ENCODE measurements at regions not wholly inside any gene's neighbourhood (a gene's known extent, or its start where the extent isn't known, plus 50 kb on each side); places are given as distances from the start of the nearest gene placed in this dataset.

- no peak for DNase-seq (ENCODE audit: low read depth in 4 of 4, low spot score in 3 of 4)
Observed at GRCh38 chr10:61108915-61109314, 164.9 kb upstream of the RHOBTB1 start.

- DNase-seq (ENCODE audit: low read depth in 4 of 4, low spot score in 3 of 4) = peak in 2 of 4 donors; percentile 18 to 31
Observed at GRCh38 chr10:61100887-61101286, 156.9 kb upstream of the RHOBTB1 start.

- no peak for DNase-seq (ENCODE audit: low read depth in 4 of 4, low spot score in 3 of 4)
Observed at GRCh38 chr10:61099756-61100155, 155.8 kb upstream of the RHOBTB1 start.

GRCh38 chr10:61098966-61099365 is 155.0 kb upstream of the RHOBTB1 start:
- DNase-seq (ENCODE audit: low read depth in 4 of 4, low spot score in 3 of 4) = no peak

- no peak for DNase-seq (ENCODE audit: low read depth in 4 of 4, low spot score in 3 of 4)
Observed at GRCh38 chr10:61097026-61097425, 153.0 kb upstream of the RHOBTB1 start.

GRCh38 chr10:61096056-61096455 is 152.1 kb upstream of the RHOBTB1 start:
- DNase-seq (ENCODE audit: low read depth in 4 of 4, low spot score in 3 of 4) = no peak

GRCh38 chr10:61091531-61091930 is 147.5 kb upstream of the RHOBTB1 start:
- DNase-seq (ENCODE audit: low read depth in 4 of 4, low spot score in 3 of 4) = no peak

GRCh38 chr10:61089251-61089650 is 145.3 kb upstream of the RHOBTB1 start:
- DNase-seq (ENCODE audit: low read depth in 4 of 4, low spot score in 3 of 4) = no peak

GRCh38 chr10:61084493-61084892 is 140.5 kb upstream of the RHOBTB1 start:
- DNase-seq (ENCODE audit: low read depth in 4 of 4, low spot score in 3 of 4) = no peak

- no peak for DNase-seq (ENCODE audit: low read depth in 4 of 4, low spot score in 3 of 4)
Observed at GRCh38 chr10:61081301-61081700, 137.3 kb upstream of the RHOBTB1 start.

GRCh38 chr10:61078542-61079275 is 134.7 kb upstream of the RHOBTB1 start:
- no peak for DNase-seq (ENCODE audit: low read depth in 4 of 4, low spot score in 3 of 4)

GRCh38 chr10:61076572-61077114 is 132.7 kb upstream of the RHOBTB1 start:
- no peak for DNase-seq (ENCODE audit: low read depth in 4 of 4, low spot score in 3 of 4)

- no peak for DNase-seq (ENCODE audit: low read depth in 4 of 4, low spot score in 3 of 4)
Observed at GRCh38 chr10:61073391-61073790, 129.4 kb upstream of the RHOBTB1 start.

- no peak for DNase-seq (ENCODE audit: low read depth in 4 of 4, low spot score in 3 of 4)
Observed at GRCh38 chr10:61071580-61071979, 127.6 kb upstream of the RHOBTB1 start.

GRCh38 chr10:61068471-61068870 is 124.5 kb upstream of the RHOBTB1 start:
- no peak for DNase-seq (ENCODE audit: low read depth in 4 of 4, low spot score in 3 of 4)

GRCh38 chr10:61067671-61068336 is 123.8 kb upstream of the RHOBTB1 start:
- DNase-seq (ENCODE audit: low read depth in 4 of 4, low spot score in 3 of 4) = no peak

- no peak for DNase-seq (ENCODE audit: low read depth in 4 of 4, low spot score in 3 of 4)
Observed at GRCh38 chr10:61066661-61067344, 122.8 kb upstream of the RHOBTB1 start.

- DNase-seq (ENCODE audit: low read depth in 4 of 4, low spot score in 3 of 4) = no peak
Observed at GRCh38 chr10:61065051-61065450, 121.1 kb upstream of the RHOBTB1 start.

- DNase-seq (ENCODE audit: low read depth in 4 of 4, low spot score in 3 of 4) = no peak
Observed at GRCh38 chr10:61064356-61064755, 120.4 kb upstream of the RHOBTB1 start.

GRCh38 chr10:61063901-61064300 is 119.9 kb upstream of the RHOBTB1 start:
- DNase-seq (ENCODE audit: low read depth in 4 of 4, low spot score in 3 of 4) = no peak

GRCh38 chr10:61063034-61063433 is 119.0 kb upstream of the RHOBTB1 start:
- no peak for DNase-seq (ENCODE audit: low read depth in 4 of 4, low spot score in 3 of 4)
